ENCODE measurements at regions not wholly inside any gene's neighbourhood (a gene's known extent, or its start where the extent isn't known, plus 50 kb on each side); places are given as distances from the start of the nearest gene placed in this dataset.

GRCh38 chr5:8329773-8330172, 460.8 kb downstream of the MTRR start:
- DNase-seq: no peak

GRCh38 chr5:8332666-8333445, 463.9 kb downstream of the MTRR start:
- DNase-seq: no peak

GRCh38 chr5:8333485-8333884, 464.5 kb downstream of the MTRR start:
- DNase-seq: no peak

- DNase-seq: no peak
These were observed 465.0 kb downstream of the MTRR start for GRCh38 chr5:8333977-8334376.

GRCh38 chr5:8340261-8340660, 471.3 kb downstream of the MTRR start:
- no peak for DNase-seq

GRCh38 chr5:8340739-8341344, 471.9 kb downstream of the MTRR start:
- no peak for DNase-seq

GRCh38 chr5:8341406-8341805, 472.5 kb downstream of the MTRR start:
- DNase-seq: no peak

GRCh38 chr5:8347984-8348383, 479.0 kb downstream of the MTRR start:
- DNase-seq: no peak

GRCh38 chr5:8349855-8350254, 480.9 kb downstream of the MTRR start:
- DNase-seq: no peak

GRCh38 chr5:8350644-8351339, 481.8 kb downstream of the MTRR start:
- DNase-seq: no peak

GRCh38 chr5:8355981-8356380, 487.0 kb downstream of the MTRR start:
- no peak for DNase-seq

GRCh38 chr5:8360012-8360411, 491.1 kb downstream of the MTRR start:
- DNase-seq: no peak

- DNase-seq: no peak
These were observed 493.5 kb downstream of the MTRR start for GRCh38 chr5:8362495-8362894.

- no peak for DNase-seq
These were observed 494.2 kb downstream of the MTRR start for GRCh38 chr5:8363138-8363537.

- no peak for DNase-seq
These were observed 497.3 kb downstream of the MTRR start for GRCh38 chr5:8366266-8366665.

GRCh38 chr5:8376478-8376877, 507.5 kb downstream of the MTRR start:
- no peak for DNase-seq

- DNase-seq: no peak
These were observed 513.0 kb downstream of the MTRR start for GRCh38 chr5:8381972-8382371.

GRCh38 chr5:8382456-8382855, 513.5 kb downstream of the MTRR start:
- DNase-seq: no peak

- DNase-seq: no peak
These were observed 514.7 kb downstream of the MTRR start for GRCh38 chr5:8383616-8384015.

GRCh38 chr5:8386719-8387288, 517.9 kb downstream of the MTRR start:
- DNase-seq: no peak

GRCh38 chr5:8391911-8392310, 523.0 kb downstream of the MTRR start:
- DNase-seq: no peak

GRCh38 chr5:8393240-8393639, 524.3 kb downstream of the MTRR start:
- DNase-seq: no peak

GRCh38 chr5:8394965-8395364, 526.0 kb downstream of the MTRR start:
- no peak for DNase-seq

GRCh38 chr5:8396246-8396645, 527.3 kb downstream of the MTRR start:
- DNase-seq: no peak
